ENCODE measurements at regions not wholly inside any gene's neighbourhood (a gene's known extent, or its start where the extent isn't known, plus 50 kb on each side); places are given as distances from the start of the nearest gene placed in this dataset.
A peak's percentile ranks its signal among the peaks of the same experiment; 100 is the strongest.

- DNase-seq, result no peak
Measured at GRCh38 chr4:64581422-64581821, 172.2 kb upstream of the TECRL start.

- peak; percentile 4 for DNase-seq
Measured at GRCh38 chr4:64564126-64564525, 154.9 kb upstream of the TECRL start.

GRCh38 chr4:64559571-64559970, 150.3 kb upstream of the TECRL start:
- no peak for DNase-seq

GRCh38 chr4:64551125-64551524, 141.9 kb upstream of the TECRL start:
- DNase-seq, result no peak

GRCh38 chr4:64545593-64545992, 136.3 kb upstream of the TECRL start:
- no peak for DNase-seq

GRCh38 chr4:64539234-64539849, 130.1 kb upstream of the TECRL start:
- peak; percentile 84 for DNase-seq

- no peak for DNase-seq
Measured at GRCh38 chr4:64538219-64538618, 129.0 kb upstream of the TECRL start.

GRCh38 chr4:64533637-64534036, 124.4 kb upstream of the TECRL start:
- no peak for DNase-seq

- DNase-seq, result no peak
Measured at GRCh38 chr4:64533159-64533558, 123.9 kb upstream of the TECRL start.

GRCh38 chr4:64520421-64520820, 111.2 kb upstream of the TECRL start:
- no peak for DNase-seq

GRCh38 chr4:64518600-64518999, 109.3 kb upstream of the TECRL start:
- DNase-seq, result no peak

GRCh38 chr4:64516176-64516575, 106.9 kb upstream of the TECRL start:
- DNase-seq, result no peak

GRCh38 chr4:64508089-64508488, 98.8 kb upstream of the TECRL start:
- no peak for DNase-seq

- no peak for DNase-seq
Measured at GRCh38 chr4:64503945-64504675, 94.9 kb upstream of the TECRL start.

- DNase-seq, result no peak
Measured at GRCh38 chr4:64503416-64503815, 94.2 kb upstream of the TECRL start.

- DNase-seq, result no peak
Measured at GRCh38 chr4:64497491-64497890, 88.2 kb upstream of the TECRL start.

GRCh38 chr4:64495946-64496345, 86.7 kb upstream of the TECRL start:
- peak; percentile 10 for DNase-seq

GRCh38 chr4:64489628-64490027, 80.4 kb upstream of the TECRL start:
- DNase-seq, result no peak

- DNase-seq, result no peak
Measured at GRCh38 chr4:64479338-64479737, 70.1 kb upstream of the TECRL start.

GRCh38 chr4:64477127-64477526, 67.9 kb upstream of the TECRL start:
- no peak for DNase-seq

- no peak for DNase-seq
Measured at GRCh38 chr4:64465263-64465662, 56.0 kb upstream of the TECRL start.

- no peak for DNase-seq
Measured at GRCh38 chr4:64464581-64464980, 55.3 kb upstream of the TECRL start.

All from tongue (tissue), 1 donor.